Common myeloid progenitor, CD34-positive (primary cell): ENCODE measurements at regions not wholly inside any gene's neighbourhood (a gene's known extent, or its start where the extent isn't known, plus 50 kb on each side); places are given as distances from the start of the nearest gene placed in this dataset.
"Not testable (repeated sequence)": the region's sequence is repeated elsewhere in the genome, so short reads cannot be mapped to it uniquely, and the experiment has no call there.

ENCODE experiments used
- CTCF ChIA-PET: fragments of 350-600 bp; sonication (Branson Sonifier 250); formaldehyde crosslinking; loops from one replicate; lab custom pipeline; 2021; ENCODE audit warnings: antibody characterized with exemption; lab: Charles Lee
- POLR2A ChIA-PET: fragments of 350-600 bp; sonication (Branson Sonifier 250); formaldehyde crosslinking; loops from one replicate; lab custom pipeline; 2021; ENCODE audit warnings: antibody characterized with exemption; lab: Charles Lee
- DNase-seq, 3 donors: peaks; one replicate each; pipeline versions ENCODE4 v3.0.0 to v3.0.0-alpha.2; 2013
- H3K27ac ChIP-seq, 2 experiments: 1 replicate in 1 of 2; 2 replicates in 1 of 2; pipeline ENCODE4 v1.7.0; 2013; ENCODE audit warnings: inconsistent platforms in 2 of 2, low read length in 2 of 2, mild to moderate bottlenecking in 2 of 2, low read depth in 1 of 2, moderate library complexity in 1 of 2; ENCODE audit not compliant: severe bottlenecking in 2 of 2, insufficient read depth in 1 of 2, poor library complexity in 1 of 2
- H3K27me3 ChIP-seq, 5 experiments: replicated peaks in 2 of 5; 1 replicate in 3 of 5; 2 replicates in 2 of 5; pipeline versions ENCODE4 v1.6.1 to v1.7.0; 2013; ENCODE audit warnings: low read length in 4 of 5, mild to moderate bottlenecking in 2 of 5, moderate library complexity in 2 of 5, inconsistent platforms in 1 of 5; ENCODE audit not compliant: insufficient read depth in 5 of 5, control insufficient read depth in 4 of 5
- H3K36me3 ChIP-seq, 4 experiments: 1 replicate in 2 of 4; 2 replicates in 2 of 4; pipeline versions ENCODE4 v1.6.1 to v1.7.0; 2013; ENCODE audit warnings: low read length in 3 of 4, control low read depth in 1 of 4, mild to moderate bottlenecking in 1 of 4; ENCODE audit not compliant: control insufficient read depth in 4 of 4, insufficient read depth in 4 of 4
- H3K4me1 ChIP-seq, 4 experiments: 1 replicate in 3 of 4; 2 replicates in 1 of 4; pipeline versions ENCODE4 v1.6.1 to v1.7.1; 2013; ENCODE audit warnings: low read length in 3 of 4, mild to moderate bottlenecking in 3 of 4, control low read depth in 1 of 4, inconsistent platforms in 1 of 4, moderate library complexity in 1 of 4; ENCODE audit not compliant: control insufficient read depth in 4 of 4, insufficient read depth in 4 of 4; ENCODE audit errors: control extremely low read depth in 1 of 4
- H3K4me3 ChIP-seq, 7 experiments: 1 replicate in 4 of 7; 2 replicates in 3 of 7; pipeline versions ENCODE4 v1.5.1 to v1.7.0; 2013; ENCODE audit warnings: mild to moderate bottlenecking in 7 of 7, low read length in 6 of 7, moderate library complexity in 6 of 7, inconsistent platforms in 2 of 7, low read depth in 2 of 7, control low read depth in 1 of 7; ENCODE audit not compliant: insufficient read depth in 4 of 7, control insufficient read depth in 1 of 7; ENCODE audit errors: extremely low read depth in 1 of 7
- H3K9me3 ChIP-seq, 5 experiments: 1 replicate in 4 of 5; 2 replicates in 1 of 5; pipeline versions ENCODE4 v1.6.1 to v1.7.1; 2013; ENCODE audit warnings: low read length in 4 of 5, mild to moderate bottlenecking in 2 of 5, inconsistent platforms in 1 of 5, low read depth in 1 of 5, moderate library complexity in 1 of 5; ENCODE audit not compliant: control insufficient read depth in 4 of 5, insufficient read depth in 2 of 5; ENCODE audit errors: control extremely low read depth in 1 of 5
- WGBS: methylation state at CpG from one replicate; pipeline ENCODE4 v1.1.5; 2013; ENCODE audit not compliant: insufficient coverage; 5-methylcytosine and 5-hydroxymethylcytosine counted together

DNA sequence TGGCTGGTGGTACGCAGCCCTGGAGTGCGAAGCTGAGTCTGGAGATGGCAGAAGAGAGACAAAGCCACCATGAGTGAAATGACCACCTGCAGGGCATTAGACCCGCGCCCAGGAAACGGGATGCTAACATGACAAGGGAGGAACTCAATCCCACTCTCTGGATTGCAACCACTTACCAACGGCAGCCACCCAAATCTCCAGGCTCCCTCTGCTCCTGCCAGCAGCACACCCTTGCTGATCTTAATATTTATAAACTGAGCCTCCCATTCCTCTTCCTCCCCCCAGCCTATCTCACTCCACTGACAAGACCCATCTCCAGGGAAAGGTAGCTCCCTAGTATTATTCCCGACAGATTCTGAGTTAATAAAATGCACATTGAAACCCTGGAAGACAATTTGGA, 1508.8 kb downstream of the FOXD4L5 start:
- no CpG with 5 or more reads among the region's 7 CpGs for WGBS
- CTCF ChIA-PET, H3K27me3 ChIP-seq, DNase-seq, H3K27ac ChIP-seq, POLR2A ChIA-PET, H3K9me3 ChIP-seq, H3K36me3 ChIP-seq, H3K4me1 ChIP-seq, H3K4me3 ChIP-seq: not testable (repeated sequence)

DNA sequence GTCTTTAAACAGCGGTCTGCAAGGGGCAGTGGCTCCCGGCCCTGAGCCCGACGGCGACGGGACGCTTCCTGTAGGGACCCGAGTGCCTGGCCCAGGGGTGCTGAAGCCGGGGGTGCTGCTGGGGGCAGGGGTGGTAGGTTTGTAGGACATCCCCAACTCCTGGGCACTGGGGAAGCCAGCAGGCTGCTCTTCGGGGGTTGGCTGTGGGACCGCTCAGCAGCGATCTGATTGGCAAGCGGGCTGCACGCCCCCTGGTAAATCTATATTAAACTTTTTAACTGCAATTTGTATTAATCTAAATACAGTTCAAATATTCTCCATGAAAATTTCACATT, 1510.0 kb downstream of the FOXD4L5 start:
- H3K4me3 ChIP-seq, CTCF ChIA-PET, H3K36me3 ChIP-seq, H3K27me3 ChIP-seq, DNase-seq, H3K4me1 ChIP-seq, POLR2A ChIA-PET, H3K9me3 ChIP-seq, H3K27ac ChIP-seq: not testable (repeated sequence)
- WGBS, result 95% methylated on average over 8 of the region's 14 CpGs

DNA sequence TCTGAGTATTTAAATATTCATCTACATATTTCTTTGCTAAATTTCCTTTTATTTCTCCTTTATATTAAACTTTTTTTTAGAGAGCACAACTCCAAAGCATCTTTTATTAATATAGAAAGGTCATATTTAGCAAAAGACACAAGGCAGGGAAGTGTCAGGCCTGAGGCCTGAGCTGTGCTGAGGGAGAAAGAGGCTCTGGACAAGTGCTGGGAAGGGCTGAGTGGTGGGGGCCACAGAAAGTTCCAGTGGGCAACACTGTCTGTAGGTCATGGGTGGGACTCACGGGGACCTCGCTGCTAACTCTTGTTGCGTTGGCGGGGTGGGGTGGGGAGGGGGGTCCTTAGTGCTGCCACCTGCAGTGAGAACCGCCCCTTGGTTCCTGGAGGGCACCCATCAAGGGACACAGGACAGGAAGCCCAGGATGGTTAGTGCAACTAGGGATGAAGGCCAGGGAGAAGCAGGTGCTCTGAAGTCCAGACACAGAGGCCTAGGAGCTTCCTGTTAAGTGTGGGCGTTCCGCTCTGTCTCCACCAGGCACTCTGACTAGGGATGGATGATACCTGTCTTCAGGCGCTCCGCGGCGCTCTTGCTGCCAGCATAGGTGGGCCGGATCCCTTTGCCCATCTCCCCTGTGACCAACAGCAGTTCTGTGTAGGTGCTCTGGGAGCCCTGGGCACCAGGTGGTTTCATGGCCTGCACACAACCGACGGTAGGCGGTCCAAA, 1510.5 kb downstream of the FOXD4L5 start:
- H3K4me3 ChIP-seq, H3K27ac ChIP-seq, H3K4me1 ChIP-seq, CTCF ChIA-PET, H3K27me3 ChIP-seq, H3K36me3 ChIP-seq, H3K9me3 ChIP-seq, DNase-seq, POLR2A ChIA-PET: not testable (repeated sequence)
- WGBS, result 91% methylated on average over 6 of the region's 15 CpGs

DNA sequence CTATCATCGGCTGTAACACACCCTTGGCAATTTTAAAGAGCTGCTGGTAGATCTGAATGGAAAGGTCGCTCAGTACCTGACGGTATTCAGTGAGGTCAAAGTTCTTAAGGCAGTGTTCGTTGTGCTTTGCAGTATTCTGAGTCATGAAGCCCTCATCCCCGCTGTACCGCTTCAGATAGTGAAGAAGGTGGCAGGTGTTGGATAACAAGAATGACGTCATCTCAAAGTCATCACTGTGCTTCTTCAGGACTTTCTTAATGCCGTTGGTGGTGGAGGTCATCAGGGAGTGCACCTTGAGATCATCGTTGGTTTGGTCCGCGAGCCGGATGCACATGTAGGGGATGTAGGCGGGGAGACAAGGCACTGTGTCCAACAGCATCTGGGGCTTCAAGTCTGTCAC, 1522.8 kb downstream of the FOXD4L5 start:
- DNase-seq, H3K4me3 ChIP-seq, H3K27ac ChIP-seq, H3K4me1 ChIP-seq, CTCF ChIA-PET, POLR2A ChIA-PET, H3K36me3 ChIP-seq, H3K27me3 ChIP-seq, H3K9me3 ChIP-seq: not testable (repeated sequence)
- WGBS, result 82% methylated on average over 5 of the region's 13 CpGs

DNA sequence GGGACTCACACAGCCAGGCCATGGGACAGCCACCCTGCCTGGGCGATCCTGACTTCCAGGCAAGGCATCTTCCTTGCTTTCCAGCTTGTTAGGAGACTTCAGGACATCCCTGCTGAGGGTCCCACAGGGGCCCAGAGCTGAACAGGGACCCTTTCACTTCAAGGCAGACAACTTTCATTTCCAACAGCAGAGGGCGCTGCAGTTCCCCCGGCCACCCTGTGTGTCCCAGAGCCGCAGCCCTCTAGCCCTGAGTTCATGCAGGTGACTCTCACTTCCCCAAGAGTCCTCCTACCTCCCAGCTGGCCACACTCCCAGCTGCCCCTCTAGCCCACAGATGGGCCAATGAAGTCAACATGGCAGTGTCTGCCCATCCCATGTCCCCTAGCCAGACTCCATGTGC, 1556.0 kb downstream of the FOXD4L5 start:
- H3K36me3 ChIP-seq, POLR2A ChIA-PET, CTCF ChIA-PET, H3K27ac ChIP-seq, H3K4me1 ChIP-seq, H3K27me3 ChIP-seq, DNase-seq, H3K4me3 ChIP-seq, H3K9me3 ChIP-seq: not testable (repeated sequence)
- 68% methylated on average over 4 of the region's 4 CpGs for WGBS

DNA sequence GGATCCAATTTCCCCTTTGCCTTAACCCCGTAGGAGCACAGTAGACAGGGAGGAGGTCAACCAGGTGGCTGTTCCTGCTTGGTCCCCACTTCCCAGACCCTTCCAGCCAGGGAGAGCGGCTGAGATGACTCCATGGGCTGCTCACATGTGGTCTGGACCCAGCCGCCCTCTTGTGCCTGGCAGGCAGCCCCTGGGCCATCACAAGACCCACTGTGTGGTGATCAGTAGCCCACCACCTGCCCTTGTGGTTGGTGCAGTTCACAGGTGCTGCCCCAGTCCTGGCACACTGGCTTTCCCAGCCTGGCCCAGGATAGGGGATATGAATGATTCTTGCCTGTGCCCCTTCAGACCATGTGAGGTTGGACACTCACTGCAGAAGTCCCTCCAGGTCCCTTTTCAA, 1556.7 kb downstream of the FOXD4L5 start:
- no peaks in the 10 kb centered on the region for H3K4me1 ChIP-seq
- DNase-seq, result no peak
- H3K36me3 ChIP-seq, result no peaks in the 10 kb centered on the region
- ChIA-PET CTCF (no interaction called here), POLR2A (no interaction called here)
- H3K9me3 ChIP-seq, result peaks cover 0 to 4% (median 0%) of the 10 kb centered on the region in 5 experiments
- 77% methylated on average over 3 of the region's 3 CpGs for WGBS
- no peak overlapping the region for H3K27ac ChIP-seq
- H3K4me3 ChIP-seq, result no peak overlapping the region
- no peaks in the 10 kb centered on the region for H3K27me3 ChIP-seq

DNA sequence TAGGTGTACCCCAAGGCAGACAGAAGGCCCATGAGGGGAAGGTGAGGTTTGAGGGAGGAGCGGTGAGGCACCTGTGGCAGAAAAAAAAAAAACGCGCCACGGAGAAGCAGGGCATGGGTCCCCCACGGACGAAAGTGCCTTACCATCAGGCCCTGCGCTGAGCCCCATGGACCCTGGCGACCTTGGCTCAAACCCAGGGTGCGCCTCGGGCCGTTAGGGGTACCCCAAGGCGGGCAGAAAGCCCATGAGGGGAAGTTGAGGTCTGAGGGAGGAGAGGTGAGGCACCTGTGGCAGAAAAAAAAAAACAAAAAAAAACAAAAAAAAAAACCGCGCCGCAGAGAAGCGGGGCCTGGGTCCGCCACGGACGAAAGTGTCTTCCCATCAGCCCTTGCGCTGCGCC, 1576.7 kb downstream of the FOXD4L5 start:
- CTCF ChIA-PET, DNase-seq, H3K4me3 ChIP-seq, H3K4me1 ChIP-seq, H3K36me3 ChIP-seq, H3K27ac ChIP-seq, H3K27me3 ChIP-seq, POLR2A ChIA-PET, H3K9me3 ChIP-seq: not testable (repeated sequence)
- 77% methylated on average over 16 of the region's 21 CpGs for WGBS
